ENCODE measurements at regions not wholly inside any gene's neighbourhood (a gene's known extent, or its start where the extent isn't known, plus 50 kb on each side); places are given as distances from the start of the nearest gene placed in this dataset.
A peak's percentile ranks its signal among the peaks of the same experiment; 100 is the strongest.

GRCh38 chr3:197350446-197350845 is 52.0 kb upstream of the DLG1 start:
- Histone ChIP-seq H2BK5ac (ENCODE audit: low read depth, low read length) (no peak overlapping the region; the same call in 1 of the 2 replicates), H4K8ac (ENCODE audit: extremely low read depth, insufficient read depth, low read length) (no peak overlapping the region), H3K79me1 (ENCODE audit: low read depth, low read length) (no peaks in the 10 kb centered on the region), H3K14ac (ENCODE audit: insufficient read length) (no peak overlapping the region), H3K27ac (ENCODE audit: low read depth, low read length) (no peak overlapping the region), H3K4me3 (ENCODE audit: extremely low read depth in 1 of 4, insufficient read depth in 2 of 4, low read depth in 3 of 4, low read length in 4 of 4) (no peak overlapping the region), H3K36me3 (ENCODE audit: control insufficient read depth in 2 of 4, insufficient read depth in 4 of 4, low read length in 3 of 4) (no peaks in the 10 kb centered on the region), H3K27me3 (replicated peaks in 1 of 4; ENCODE audit: control insufficient read depth in 3 of 4, extremely low read depth in 1 of 4, insufficient read depth in 3 of 4, low read length in 3 of 4) (no peaks in the 10 kb centered on the region; a peak in 1 of 7 replicates), H2AK5ac (ENCODE audit: low read depth, low read length) (peak overlapping the region; percentile 95; the same call in 1 of the 2 replicates), H2BK12ac (ENCODE audit: low read depth, low read length) (peak overlapping the region; percentile 94; the same call in 1 of the 2 replicates), H4K20me1 (replicated peaks in 1 of 2; ENCODE audit: control insufficient read depth in 1 of 2, insufficient read depth in 2 of 2, low read length in 2 of 2) (no peaks in the 10 kb centered on the region), H2BK15ac (ENCODE audit: low read length) (0 out of 2 replicates have a peak overlapping the region, but pooled peaks have one; percentile 88), H3K9ac (replicated peaks in 1 of 4; ENCODE audit: extremely low read depth in 1 of 4, low read depth in 3 of 4, low read length in 3 of 4) (no peak overlapping the region), H3K23me2 (ENCODE audit: low read depth, low read length) (no peaks in the 10 kb centered on the region), H3K9me3 (ENCODE audit: insufficient read depth in 2 of 2, low read depth in 1 of 2, low read length in 1 of 2) (no peaks in the 10 kb centered on the region), H4K91ac (replicated peaks; ENCODE audit: insufficient read length, low read length) (no peak overlapping the region), H3K18ac (ENCODE audit: extremely low read depth, low read length) (no peak overlapping the region), H3K4ac (replicated peaks; ENCODE audit: insufficient read length, low read depth, low read length) (no peak overlapping the region), H2AFZ (ENCODE audit: low read length) (no peak overlapping the region), H2BK20ac (ENCODE audit: low read length) (no peak overlapping the region), H3K23ac (ENCODE audit: insufficient read length) (no peak overlapping the region), H3K56ac (replicated peaks; ENCODE audit: insufficient read length, low read depth, low read length) (no peak overlapping the region), H3K79me2 (ENCODE audit: control insufficient read depth in 1 of 2, insufficient read depth in 2 of 2, low read length in 2 of 2) (no peaks in the 10 kb centered on the region), H3K4me1 (replicated peaks in 1 of 4; ENCODE audit: control insufficient read depth in 3 of 4, insufficient read depth in 4 of 4, low read length in 3 of 4) (peaks cover 0 to 6% (median 3%) of the 10 kb centered on the region in 4 experiments; a peak in 4 of 7 replicates), H4K5ac (ENCODE audit: insufficient read length, low read depth, low read length) (no peak overlapping the region), H3K4me2 (ENCODE audit: insufficient read depth in 1 of 2, low read depth in 2 of 2, low read length in 2 of 2) (no peak overlapping the region), H2BK120ac (replicated peaks; ENCODE audit: low read depth, low read length) (no peak overlapping the region)
- CTCF ChIA-PET (ENCODE audit: partially characterized antibody) = interaction anchor here (1.1 to 1.5 kb wide), 2 partner anchors 15 to 18 kb away, joined by 3 read pairs; no protein-coding TSS in a partner anchor
- FAIRE-seq (no peak), DNase-seq (ENCODE audit: low read depth in 1 of 2, low spot score in 2 of 2) (no peak)
- POLR2A ChIA-PET (ENCODE audit: partially characterized antibody) = interaction anchor here (0.9 to 1.5 kb wide), 3 partner anchors 8 to 55 kb away, joined by 3 to 4 read pairs (median 3); no protein-coding TSS in a partner anchor
- 84% methylated on average over 13 of the region's 13 CpGs; no CpG with 5 or more reads in 1 of the 2 experiments for WGBS, 2 experiments (ENCODE audit: extremely low coverage in 1 of 2, insufficient coverage in 1 of 2, insufficient read length in 1 of 2, insufficient replicate concordance in 2 of 2, low coverage in 1 of 2, low lambda C conversion rate in 2 of 2, missing lambda C conversion rate in 1 of 2)

All from H1 (cell line).